Glomerular visceral epithelial cell (primary cell): ENCODE measurements at regions not wholly inside any gene's neighbourhood (a gene's known extent, or its start where the extent isn't known, plus 50 kb on each side); places are given as distances from the start of the nearest gene placed in this dataset.

Experiments used
- DNase-seq: peaks from one replicate; pipeline ENCODE4 v3.0.0-alpha.2; 2016; ENCODE audit errors: extremely low spot score

- no peak for DNase-seq
These were observed 90.9 kb downstream of the HS1BP3 start for GRCh38 chr2:20560011-20560410.

- DNase-seq = no peak
These were observed 89.8 kb downstream of the HS1BP3 start for GRCh38 chr2:20560891-20561636.

GRCh38 chr2:20561637-20562454 lies 89.1 kb downstream of the HS1BP3 start:
- DNase-seq = peak; percentile 47

DNA sequence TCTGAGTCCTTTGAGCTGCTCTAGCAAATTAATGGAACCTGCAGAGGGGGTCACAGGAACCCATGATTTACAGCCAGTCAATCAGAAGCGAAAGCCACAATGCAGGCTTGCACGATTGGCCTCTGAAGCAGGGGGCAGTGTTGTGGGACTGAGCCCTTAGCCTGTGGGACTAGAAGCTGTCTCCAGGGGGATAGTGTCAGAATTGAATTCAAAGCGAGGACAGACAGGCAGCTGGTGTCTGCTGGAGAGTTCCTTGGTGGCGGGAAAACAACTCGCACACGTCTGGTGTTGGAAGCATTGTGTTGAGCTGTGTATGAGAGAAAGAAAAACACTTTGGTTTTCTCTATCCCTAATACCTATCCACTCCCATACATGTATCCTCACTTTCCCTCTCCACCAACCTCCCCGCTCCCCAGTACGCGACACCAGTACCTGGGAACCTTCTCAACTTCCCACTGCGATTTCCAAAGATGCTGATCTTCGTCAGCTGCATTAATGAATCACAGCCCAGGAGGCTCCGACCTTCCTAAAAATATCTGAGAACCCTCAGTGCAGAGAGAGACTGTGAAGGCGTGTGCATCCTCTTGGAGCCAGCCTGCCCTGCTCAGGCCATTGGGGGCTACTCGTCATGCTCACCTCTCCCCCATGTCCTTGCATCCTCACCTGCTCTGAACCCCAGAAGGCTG lies 88.2 kb downstream of the HS1BP3 start:
- DNase-seq = no peak

DNA sequence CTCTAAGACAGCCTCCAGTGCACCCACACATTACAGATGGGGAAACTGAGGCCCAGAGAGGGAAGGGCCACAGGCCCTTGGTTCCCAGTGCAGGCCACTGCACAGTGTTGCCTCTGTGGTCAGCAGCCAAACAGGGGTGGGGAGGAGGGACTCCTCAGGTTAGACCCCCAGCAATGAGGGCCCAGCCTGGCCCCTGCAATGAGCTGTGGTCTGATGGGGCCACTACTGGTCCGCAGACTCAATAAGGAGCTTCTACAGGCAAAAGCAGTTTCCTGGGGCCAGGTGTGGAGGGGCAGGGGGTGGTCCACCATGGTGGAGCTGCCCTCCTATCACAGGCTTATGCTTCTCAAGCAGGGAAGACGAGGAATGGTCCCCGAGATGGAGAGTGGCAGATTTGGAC lies 87.6 kb downstream of the HS1BP3 start:
- DNase-seq = no peak

- no peak for DNase-seq
These were observed 87.1 kb downstream of the HS1BP3 start for GRCh38 chr2:20563833-20564232.

DNA sequence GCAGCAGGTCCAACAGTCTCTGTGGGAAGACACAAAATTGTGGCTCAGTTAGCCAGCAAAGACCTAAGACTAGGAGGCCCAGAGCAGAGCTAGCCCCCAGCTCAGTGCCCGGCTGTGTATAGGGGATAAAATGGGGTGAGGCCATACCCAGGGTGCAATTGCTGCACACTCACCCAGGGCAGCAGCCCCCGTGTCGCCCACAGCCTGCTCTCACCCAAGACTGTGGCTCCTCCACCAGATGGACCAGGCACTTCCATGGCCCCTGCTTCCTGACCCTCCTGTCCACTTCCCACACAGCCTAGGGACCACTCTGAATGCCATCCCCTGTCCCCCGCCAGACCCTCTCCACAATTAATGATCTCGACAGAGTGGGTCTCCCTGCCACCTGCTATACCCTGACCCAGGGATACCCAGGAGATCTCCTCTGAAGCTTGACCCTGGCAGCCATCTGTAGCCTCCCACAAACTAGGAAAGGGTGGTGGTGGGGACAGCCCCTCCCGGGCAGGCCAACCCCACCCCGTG lies 85.7 kb downstream of the HS1BP3 start:
- no peak for DNase-seq

GRCh38 chr2:20565623-20566236 lies 85.2 kb downstream of the HS1BP3 start:
- DNase-seq = peak; percentile 46

- no peak for DNase-seq
These were observed 84.6 kb downstream of the HS1BP3 start for GRCh38 chr2:20566331-20566730.

- no peak for DNase-seq
These were observed 83.6 kb downstream of the HS1BP3 start for GRCh38 chr2:20567159-20567925.
